GM12874 (cell line): ENCODE measurements at regions not wholly inside any gene's neighbourhood (a gene's known extent, or its start where the extent isn't known, plus 50 kb on each side); places are given as distances from the start of the nearest gene placed in this dataset.

Experiments
- TF ChIP-seq, protein P1 (sequence below): IDR thresholded peaks from 2 replicates; pipeline ENCODE4 v1.5.1; 2011; ENCODE audit warnings: low read depth, mild to moderate bottlenecking, control low read depth, low read length, moderate library complexity; ENCODE audit not compliant: insufficient read depth

DNA sequence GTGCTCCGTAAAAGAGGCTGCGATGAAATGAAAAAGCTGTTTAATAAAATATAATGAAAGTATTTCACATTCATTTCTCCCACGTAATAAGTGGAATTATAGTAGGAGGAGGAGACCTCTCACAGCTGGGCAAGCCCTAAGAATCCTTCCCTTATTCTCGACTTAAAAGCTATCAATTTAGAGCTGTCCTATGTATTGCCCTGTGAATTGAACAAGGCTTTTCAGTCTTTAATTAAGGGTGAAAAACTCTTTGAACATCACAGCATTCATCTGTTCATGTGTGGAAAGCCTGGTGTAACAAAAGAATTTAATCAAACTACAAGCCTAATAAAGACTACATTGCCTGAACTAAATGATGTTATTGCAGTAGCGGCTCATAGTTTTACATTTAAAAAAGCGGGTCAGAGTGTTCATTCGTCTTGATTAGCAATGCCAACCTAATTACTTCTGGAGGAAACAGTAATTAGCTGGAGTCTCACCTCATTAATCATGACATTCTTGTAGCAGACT lies 142.0 kb downstream of the ETNK1 start:
- TF ChIP-seq, protein P1, sequence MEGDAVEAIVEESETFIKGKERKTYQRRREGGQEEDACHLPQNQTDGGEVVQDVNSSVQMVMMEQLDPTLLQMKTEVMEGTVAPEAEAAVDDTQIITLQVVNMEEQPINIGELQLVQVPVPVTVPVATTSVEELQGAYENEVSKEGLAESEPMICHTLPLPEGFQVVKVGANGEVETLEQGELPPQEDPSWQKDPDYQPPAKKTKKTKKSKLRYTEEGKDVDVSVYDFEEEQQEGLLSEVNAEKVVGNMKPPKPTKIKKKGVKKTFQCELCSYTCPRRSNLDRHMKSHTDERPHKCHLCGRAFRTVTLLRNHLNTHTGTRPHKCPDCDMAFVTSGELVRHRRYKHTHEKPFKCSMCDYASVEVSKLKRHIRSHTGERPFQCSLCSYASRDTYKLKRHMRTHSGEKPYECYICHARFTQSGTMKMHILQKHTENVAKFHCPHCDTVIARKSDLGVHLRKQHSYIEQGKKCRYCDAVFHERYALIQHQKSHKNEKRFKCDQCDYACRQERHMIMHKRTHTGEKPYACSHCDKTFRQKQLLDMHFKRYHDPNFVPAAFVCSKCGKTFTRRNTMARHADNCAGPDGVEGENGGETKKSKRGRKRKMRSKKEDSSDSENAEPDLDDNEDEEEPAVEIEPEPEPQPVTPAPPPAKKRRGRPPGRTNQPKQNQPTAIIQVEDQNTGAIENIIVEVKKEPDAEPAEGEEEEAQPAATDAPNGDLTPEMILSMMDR = no peak

DNA sequence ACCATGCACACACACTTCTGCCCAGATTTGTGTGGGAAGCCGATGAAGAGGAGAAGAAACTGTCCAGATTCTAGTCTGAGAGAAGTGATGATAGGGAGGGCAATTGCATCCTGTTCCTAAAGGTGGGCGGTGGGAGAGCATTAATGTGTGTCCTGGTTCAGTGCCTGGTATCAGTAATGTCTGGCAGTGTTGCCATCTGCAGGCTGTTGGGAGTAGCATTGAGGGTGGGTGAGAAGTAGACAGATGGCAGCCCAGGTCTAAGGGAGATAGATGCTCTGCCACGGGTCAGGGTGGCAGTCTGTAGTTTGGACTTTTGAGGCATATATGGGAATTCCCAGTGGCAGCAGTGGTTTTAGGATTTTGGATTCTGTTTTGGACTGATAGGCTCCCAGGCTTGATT lies 156.4 kb downstream of the ETNK1 start:
- TF ChIP-seq, protein P1 = no peak

DNA sequence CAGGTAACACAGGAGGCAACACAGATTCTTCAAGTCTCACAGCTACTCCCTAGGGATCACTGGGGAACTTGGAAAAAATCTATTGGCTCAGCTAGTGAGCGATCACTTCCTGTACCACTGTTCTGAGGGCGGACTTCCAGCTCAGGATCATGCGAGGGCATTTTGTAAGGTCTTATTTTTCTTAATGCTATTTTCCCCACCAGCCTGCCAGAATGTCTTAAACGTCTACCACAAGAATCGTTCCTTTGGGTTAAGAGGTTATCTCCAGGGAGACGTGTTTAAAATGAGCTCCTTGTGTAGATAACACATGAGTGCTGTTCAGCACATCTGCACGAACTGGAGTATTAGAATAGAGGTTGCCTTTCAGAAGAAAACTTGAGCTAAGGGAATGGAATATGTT lies 162.6 kb downstream of the ETNK1 start:
- TF ChIP-seq, protein P1 = no peak

DNA sequence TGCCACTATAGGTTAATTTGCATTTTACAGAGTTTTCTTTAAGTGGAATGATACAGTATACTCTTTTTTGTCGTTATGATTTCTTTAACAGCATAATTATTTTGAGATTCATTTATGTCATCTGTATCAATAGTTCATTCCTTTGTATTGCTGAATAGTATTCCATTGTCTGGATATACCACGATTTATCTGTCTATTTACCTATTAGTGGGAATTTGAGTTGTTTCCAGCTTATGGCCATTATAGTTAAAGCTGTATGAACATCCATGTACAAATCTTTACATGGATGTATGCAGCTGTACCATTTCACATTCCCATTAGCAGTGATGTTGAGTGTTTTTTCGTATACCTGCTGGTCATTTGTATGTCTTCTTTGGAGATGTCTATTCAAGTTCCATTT lies 163.9 kb downstream of the ETNK1 start:
- TF ChIP-seq, protein P1 = no peak

DNA sequence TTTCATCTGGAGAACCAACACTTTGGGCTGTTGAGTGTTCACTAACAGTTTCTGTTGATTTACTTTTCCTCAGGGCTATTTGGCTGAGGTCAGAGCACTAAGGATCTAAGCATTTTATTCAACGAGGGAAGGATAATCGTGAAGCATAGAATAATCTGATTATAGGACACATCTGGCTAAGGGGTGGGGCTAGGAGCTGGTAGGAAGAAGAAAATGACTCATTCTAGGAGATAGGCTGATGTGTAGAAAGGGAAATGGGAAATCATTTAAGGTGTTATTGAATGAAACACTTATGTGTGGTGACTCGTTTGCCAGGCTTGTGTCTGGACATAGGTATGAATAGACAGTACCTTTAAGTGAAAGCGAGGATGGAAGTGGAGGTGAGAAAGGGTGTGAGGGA lies 167.2 kb downstream of the ETNK1 start:
- TF ChIP-seq, protein P1 = no peak

DNA sequence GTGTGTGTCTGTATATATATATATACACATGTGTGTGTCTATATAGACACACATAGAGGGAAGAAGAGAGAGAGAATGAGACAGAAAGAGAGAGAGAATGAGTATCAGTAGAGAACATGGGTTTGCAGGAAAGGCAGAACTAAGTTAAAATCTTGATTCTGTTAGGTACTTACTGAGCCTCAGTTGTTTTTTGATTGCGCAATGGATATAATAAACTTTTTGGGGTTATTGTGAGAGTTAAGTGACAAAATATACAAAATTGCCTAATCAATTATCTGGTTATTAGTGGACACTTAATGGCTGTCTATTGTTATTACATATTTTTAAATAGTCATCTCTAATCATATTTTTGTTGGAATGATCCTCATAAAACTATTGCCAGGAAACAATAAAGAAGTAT lies 169.0 kb downstream of the ETNK1 start:
- TF ChIP-seq, protein P1 = no peak

DNA sequence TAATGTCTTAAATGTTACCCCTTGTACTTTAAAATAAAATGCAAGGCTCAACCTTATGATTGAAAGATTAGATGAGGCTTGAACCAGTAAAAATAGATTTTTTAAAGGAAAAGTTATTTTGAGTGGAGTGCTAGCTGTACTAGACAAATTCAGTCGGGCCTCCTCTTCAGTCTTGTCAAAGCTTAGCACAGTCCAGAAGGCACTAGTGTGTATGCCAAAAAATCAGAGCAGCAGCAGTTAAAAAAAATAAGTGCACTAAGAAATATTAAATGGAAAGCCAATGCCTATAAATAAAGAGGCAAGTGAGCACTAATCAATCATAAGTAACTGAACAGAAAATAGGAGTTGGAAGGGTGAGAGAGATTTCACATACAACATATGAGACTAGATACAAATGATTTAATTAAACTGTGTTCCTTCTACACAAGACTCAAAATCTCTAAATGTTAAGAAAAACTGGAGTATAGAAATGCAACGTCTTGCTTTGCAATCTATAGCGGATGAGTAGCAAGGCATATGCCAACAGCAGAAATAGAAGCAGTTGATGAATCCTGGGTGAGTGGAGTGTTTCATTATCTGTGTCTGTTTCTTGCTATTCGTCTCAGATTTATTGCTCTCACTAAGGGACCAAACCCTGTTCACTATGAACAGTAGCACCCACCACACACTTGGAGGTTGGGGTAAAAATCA lies 172.1 kb downstream of the ETNK1 start:
- TF ChIP-seq, protein P1 = no peak
